ENCODE measurements at regions not wholly inside any gene's neighbourhood (a gene's known extent, or its start where the extent isn't known, plus 50 kb on each side); places are given as distances from the start of the nearest gene placed in this dataset.

DNA sequence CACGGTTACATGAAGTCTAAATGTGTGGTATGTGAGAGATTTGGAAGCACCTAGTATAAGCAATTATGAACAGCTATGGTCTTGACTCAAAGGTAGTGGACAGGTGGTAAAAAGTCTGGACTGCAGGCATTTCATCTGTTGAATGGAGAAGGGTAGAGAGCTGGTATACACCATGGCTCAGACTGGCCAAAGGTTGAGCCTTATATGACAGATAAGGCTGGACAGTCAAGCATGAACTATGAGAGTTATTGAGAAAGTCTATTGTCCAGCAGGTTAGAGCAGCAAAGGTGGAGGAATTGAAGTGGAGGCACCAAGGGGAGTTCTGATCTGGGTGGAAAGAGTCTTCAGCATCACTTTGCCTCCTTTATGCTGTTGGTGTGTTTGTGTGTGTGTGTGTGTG is 346.7 kb upstream of the SLC14A2 start (continued):
- TF ChIP-seq ZNF513 (CRISPR knock-in tag; conservative IDR thresholded peaks at IDR 0.05) (no peak), ZNF589 (CRISPR knock-in tag; conservative IDR thresholded peaks at IDR 0.05) (no peak), SMARCC2 (IDR thresholded peaks at IDR 0.05) (no peak), TOE1 (CRISPR knock-in tag; IDR thresholded peaks at IDR 0.05) (no peak), ZNF572 (CRISPR knock-in tag; IDR thresholded peaks at IDR 0.05) (no peak), TCF7L2 (IDR thresholded peaks at IDR 0.05; ENCODE audit: low read depth, low read length) (no peak), MLXIP (CRISPR knock-in tag; IDR thresholded peaks at IDR 0.05; ENCODE audit: borderline replicate concordance) (no peak)
- TF ChIP-seq, protein P1, sequence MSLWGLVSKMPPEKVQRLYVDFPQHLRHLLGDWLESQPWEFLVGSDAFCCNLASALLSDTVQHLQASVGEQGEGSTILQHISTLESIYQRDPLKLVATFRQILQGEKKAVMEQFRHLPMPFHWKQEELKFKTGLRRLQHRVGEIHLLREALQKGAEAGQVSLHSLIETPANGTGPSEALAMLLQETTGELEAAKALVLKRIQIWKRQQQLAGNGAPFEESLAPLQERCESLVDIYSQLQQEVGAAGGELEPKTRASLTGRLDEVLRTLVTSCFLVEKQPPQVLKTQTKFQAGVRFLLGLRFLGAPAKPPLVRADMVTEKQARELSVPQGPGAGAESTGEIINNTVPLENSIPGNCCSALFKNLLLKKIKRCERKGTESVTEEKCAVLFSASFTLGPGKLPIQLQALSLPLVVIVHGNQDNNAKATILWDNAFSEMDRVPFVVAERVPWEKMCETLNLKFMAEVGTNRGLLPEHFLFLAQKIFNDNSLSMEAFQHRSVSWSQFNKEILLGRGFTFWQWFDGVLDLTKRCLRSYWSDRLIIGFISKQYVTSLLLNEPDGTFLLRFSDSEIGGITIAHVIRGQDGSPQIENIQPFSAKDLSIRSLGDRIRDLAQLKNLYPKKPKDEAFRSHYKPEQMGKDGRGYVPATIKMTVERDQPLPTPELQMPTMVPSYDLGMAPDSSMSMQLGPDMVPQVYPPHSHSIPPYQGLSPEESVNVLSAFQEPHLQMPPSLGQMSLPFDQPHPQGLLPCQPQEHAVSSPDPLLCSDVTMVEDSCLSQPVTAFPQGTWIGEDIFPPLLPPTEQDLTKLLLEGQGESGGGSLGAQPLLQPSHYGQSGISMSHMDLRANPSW (CRISPR knock-in tag; IDR thresholded peaks at IDR 0.05; ENCODE audit: borderline replicate concordance), result no peak
